GM06990 (cell line): ENCODE measurements at regions not wholly inside any gene's neighbourhood (a gene's known extent, or its start where the extent isn't known, plus 50 kb on each side); places are given as distances from the start of the nearest gene placed in this dataset.
"Not testable (repeated sequence)": the region's sequence is repeated elsewhere in the genome, so short reads cannot be mapped to it uniquely, and the experiment has no call there.

Experiments
- DNase-seq: peaks from one replicate; pipeline ENCODE4 v3.0.0-alpha.2; 2011; ENCODE audit not compliant: insufficient read length; ENCODE audit errors: extremely low read depth
- H3K27me3 ChIP-seq: replicated peaks from 2 replicates; pipeline ENCODE4 v1.6.0; 2011; ENCODE audit warnings: low read length; ENCODE audit not compliant: control insufficient read depth, insufficient read depth
- H3K36me3 ChIP-seq: 2 replicates; pipeline ENCODE4 v1.5.1; 2011; ENCODE audit warnings: low read length; ENCODE audit not compliant: control insufficient read depth, insufficient read depth
- H3K4me3 ChIP-seq: replicated peaks from 2 replicates; pipeline ENCODE4 v1.5.1; 2011; ENCODE audit warnings: low read depth, mild to moderate bottlenecking, control low read depth, low read length

DNA sequence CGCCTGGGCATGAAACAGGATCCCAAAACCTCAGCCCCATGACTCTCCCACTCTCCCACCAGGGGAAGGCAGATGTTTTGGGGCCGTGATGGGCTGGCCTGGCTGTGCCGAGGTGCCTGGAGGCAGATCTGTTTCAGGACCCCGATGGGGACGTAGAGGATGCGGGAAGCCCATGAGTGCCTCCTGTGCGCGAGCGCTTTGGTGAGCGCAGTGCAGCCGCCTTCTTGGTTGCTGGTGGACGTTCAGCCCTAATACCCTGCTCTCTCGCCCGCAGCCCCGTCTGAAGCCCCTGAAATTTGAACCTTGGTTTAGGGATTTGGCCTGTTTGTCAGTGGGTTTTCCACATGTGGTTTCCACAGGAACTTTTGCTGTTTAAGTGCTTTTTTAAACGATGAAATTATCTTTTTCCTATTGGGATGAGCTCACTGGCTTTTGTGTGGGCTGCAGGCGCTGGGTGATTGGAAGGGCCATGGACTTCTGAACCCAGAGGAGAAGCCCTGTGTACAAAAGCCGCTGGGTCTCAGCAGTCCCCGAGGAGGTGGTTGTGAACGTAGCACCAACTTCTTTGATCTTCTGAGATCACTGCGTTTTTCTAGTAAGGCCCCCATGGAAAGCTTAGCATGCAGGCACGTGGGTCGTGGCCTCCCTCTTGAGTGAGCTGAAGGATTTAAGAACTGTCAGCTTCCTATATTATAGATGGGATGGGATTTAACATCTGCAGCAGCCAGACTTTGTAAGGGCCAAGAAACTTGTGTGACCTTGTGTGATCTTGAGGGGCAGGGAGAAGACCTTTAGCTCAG, 148.9 kb upstream of the ZNF469 start:
- H3K4me3 ChIP-seq, H3K36me3 ChIP-seq, DNase-seq, H3K27me3 ChIP-seq: not testable (repeated sequence)

DNA sequence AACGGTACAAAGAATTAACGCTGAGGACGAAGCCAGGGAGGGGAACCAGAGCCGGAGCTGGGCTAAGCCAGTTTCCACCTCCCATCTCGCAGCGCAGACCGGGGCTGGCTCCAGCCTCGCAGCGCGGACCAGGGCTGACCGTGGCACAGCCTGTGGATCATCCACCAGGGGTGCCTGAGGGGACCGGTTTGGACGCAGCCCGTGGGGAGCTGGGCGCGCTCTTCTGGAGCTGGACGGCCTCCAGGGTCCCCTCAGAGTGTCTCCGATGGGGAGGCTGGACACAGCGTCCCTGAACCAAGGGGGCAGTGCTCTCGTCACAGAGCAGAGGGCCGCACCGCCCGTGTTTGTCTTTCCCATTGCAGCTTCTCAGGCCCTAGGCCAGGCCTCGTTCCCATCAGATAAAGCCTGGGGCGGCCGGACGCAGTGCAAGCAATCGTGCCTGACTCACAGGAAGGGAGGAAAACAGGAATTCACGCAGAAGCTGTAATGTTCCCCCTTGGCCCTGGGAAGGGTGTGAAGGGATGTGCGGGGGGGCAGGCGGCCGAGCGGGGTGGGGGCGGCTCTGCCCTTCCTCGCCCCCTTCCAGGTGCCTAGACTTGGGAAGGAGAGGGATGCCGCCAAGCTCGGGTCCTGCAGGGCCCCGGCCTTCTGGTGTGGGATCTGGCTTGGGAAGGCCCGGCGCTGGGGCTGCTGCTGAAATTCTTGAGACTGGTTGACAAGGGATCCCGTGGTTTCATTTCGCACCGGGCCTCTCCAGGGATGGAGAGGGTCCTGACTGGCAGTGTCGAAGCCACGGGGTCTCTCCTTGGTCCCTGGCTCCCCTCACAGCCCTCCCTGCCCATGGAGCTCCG, 148.1 kb upstream of the ZNF469 start:
- H3K27me3 ChIP-seq, H3K36me3 ChIP-seq, H3K4me3 ChIP-seq, DNase-seq: not testable (repeated sequence)

DNA sequence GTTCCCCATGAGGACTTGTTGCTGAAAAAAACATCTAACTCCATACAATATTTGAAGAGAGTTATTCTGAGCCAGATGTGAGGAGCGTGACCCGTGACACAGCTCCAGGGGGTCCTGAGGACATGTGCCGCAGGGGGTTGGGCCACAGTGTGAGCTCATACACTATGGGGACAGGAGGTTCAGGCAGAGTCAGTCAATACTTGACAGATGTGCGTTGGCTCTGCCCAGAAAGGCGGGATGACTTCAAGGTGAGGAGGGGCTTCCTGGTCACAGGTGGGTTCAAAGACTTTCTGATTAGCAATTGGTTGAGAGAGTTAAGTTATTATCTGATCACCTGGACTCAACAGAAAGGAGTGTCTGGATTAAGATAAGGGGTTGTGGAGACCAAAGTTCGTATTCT, 147.1 kb upstream of the ZNF469 start:
- not testable (repeated sequence) for H3K4me3 ChIP-seq, H3K36me3 ChIP-seq, H3K27me3 ChIP-seq, DNase-seq

DNA sequence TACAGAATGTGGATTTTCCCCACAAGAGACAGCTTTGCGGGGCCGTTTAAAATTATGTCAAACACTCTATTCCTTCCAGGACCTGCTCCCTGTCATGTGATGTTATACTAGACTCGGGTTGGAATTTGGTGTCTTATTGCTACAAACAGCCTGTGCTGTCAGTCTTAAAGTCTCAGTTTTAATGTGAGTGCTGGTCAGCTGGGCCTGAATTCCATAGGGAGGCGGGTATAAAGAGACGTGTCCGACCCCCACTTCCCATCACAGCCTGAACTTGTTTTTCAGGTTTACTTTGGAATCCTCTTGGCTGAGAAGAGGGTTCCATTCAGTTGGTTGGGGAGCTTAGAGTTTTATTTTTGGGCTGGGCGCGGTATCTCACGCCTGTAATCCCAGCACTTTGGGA, 146.5 kb upstream of the ZNF469 start:
- not testable (repeated sequence) for H3K4me3 ChIP-seq, DNase-seq, H3K36me3 ChIP-seq, H3K27me3 ChIP-seq

DNA sequence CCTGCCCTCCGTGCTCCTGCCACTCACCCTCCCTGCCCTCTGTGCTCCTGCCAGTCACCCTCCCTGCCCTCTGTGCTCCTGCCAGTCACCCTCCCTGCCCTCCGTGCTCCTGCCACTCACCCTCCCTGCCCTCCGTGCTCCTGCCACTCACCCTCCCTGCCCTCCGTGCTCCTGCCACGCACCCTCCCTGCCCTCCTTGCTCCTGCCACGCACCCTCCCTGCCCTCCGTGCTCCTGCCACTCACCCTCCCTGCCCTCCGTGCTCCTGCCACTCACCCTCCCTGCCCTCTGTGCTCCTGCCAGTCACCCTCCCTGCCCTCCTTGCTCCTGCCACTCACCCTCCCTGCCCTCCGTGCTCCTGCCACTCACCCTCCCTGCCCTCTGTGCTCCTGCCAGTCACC, 145.4 kb upstream of the ZNF469 start:
- DNase-seq, H3K27me3 ChIP-seq, H3K4me3 ChIP-seq, H3K36me3 ChIP-seq: not testable (repeated sequence)

DNA sequence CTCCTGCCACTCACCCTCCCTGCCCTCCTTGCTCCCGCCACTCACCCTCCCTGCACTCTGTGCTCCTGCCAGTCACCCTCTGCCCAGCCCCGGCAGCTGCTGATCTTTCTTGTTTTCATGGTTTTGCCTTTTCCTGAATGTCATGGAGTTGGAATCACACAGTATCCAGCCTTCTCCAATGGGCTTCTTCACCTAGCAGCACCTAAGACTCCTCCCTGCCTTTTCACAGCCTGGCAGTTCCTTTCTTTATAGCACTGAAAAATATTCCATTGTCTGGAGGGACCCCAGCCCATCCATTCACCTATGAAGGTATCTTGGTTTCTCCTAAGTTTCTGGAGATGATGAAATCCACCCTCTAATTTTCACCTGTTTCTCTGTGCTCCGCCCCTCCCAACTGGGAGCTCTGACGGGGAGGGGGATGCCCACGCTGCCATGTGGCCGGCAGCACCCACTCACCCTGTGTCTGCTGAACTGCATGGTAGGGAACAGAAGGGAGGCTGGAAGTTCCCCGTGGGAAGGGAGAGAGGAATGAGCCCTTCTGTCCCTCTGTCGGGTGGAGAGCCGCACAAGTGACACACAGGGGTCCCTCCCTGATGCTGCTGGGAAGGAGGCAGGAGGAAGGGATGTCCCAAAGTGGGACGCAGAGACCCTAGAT, 144.9 kb upstream of the ZNF469 start:
- not testable (repeated sequence) for H3K27me3 ChIP-seq, H3K36me3 ChIP-seq, H3K4me3 ChIP-seq

DNA sequence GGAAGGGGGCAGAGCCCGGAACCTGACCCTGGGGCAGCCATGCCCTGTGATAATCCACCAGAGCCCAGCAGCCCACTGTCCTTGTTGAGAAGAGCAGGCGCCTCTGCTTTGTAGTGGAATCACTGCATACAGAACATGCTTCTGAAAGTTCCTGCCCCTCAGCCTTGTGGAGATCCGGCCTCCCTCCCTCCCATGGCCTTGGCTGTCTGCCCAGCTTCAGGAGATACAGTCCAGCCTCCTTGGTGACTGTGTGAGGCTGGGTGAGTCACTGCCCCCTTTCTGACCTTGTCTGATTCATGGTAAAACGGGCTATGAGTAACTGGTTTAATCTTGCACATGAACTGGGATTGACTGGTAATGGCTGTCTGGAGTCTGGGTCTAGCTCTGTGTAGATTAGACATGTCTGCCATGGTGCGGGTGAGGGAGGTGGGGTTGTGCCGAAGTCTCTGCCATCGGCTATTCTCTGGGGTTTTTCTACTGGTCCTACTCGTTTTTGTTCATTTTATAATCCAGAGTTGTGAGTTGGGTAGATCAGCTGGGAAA, 144.0 kb upstream of the ZNF469 start:
- H3K4me3 ChIP-seq, H3K27me3 ChIP-seq, H3K36me3 ChIP-seq, DNase-seq: not testable (repeated sequence)

More for the DNA sequence above, 144.9 kb upstream of the ZNF469 start:
- DNase-seq, result not testable (repeated sequence)

DNA sequence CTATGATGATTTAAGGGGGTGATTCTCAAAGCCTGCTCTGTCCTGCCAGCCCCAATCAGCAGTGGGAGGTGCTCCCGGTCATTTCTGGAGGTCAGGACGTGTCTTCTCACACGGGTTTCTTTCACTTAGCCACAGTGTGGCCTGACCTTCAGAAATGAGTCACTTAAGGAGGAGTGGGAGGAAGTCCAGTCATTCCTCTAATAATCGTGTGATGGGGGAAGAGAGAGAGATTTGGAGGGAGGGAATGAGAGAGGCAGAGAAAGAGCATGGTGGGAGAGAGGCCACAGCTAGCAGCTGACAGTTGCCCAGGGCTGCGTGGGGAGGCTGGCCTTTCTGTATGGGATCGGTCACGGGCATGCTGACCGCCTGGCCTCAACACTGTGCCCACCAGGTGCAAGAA, 142.6 kb upstream of the ZNF469 start:
- not testable (repeated sequence) for H3K36me3 ChIP-seq, DNase-seq, H3K4me3 ChIP-seq, H3K27me3 ChIP-seq

DNA sequence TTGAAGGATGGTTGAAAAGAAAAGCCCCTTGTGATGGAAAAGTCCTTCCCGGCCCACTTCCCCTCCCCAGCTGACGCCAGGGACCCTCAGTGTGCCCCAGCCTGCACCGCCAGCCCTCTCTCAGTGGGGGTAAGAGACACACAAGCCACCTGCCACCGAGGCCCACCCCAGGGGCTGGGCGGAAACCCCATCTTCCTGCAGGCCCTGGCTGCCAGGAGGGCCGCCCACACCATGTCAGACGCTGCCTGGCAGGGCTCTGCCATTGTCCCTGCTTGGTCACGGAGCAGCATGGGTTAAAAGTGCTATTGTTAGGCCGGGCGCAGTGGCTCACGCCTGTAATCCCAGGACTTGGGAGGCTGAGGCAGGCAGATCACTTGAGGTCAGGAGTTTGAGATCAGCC, 142.0 kb upstream of the ZNF469 start:
- not testable (repeated sequence) for DNase-seq, H3K27me3 ChIP-seq, H3K36me3 ChIP-seq, H3K4me3 ChIP-seq

DNA sequence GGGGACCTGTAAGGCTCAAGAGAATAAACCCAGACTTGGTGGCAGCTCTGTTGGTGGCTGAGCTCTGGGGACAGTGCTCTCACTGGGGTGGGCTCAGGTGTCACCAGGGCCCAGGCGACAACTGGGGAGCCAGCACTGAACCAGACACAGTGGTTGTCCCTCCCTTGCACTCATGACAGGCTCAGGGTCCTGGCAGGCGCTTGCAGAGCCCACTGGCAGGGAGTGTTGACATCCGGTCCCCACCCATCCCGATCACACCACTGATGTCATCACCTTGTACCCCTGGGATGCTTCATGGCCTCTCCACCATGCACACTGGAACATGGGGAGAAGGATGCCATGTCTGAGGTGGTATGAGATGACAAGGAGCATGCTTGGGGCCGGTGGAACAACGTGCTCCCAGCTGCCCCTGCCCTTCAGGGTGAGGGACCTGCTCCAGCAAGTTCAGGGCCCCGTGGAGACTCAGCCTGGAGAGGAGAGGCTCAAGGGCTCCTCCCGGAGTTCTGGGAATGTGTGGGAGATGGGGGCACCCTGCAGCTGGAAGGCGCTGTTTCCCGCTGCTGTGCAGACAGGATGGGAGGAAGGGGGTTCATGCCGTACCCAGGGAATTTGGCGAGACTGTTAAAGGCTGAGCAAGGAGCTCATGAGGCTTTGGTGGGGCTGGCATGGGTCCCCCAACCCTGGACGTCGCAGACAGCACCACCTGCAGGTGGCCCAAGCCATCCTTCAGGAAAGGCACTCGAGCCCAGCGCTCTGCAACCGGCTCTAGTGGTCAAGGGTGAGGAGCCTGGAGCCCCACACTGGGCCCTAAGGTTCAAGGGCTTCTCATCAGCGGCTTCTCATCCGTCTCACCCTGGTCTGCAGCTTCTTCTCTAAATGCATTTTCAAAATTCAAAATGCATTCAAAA, 141.1 kb upstream of the ZNF469 start:
- not testable (repeated sequence) for DNase-seq, H3K36me3 ChIP-seq, H3K4me3 ChIP-seq, H3K27me3 ChIP-seq

DNA sequence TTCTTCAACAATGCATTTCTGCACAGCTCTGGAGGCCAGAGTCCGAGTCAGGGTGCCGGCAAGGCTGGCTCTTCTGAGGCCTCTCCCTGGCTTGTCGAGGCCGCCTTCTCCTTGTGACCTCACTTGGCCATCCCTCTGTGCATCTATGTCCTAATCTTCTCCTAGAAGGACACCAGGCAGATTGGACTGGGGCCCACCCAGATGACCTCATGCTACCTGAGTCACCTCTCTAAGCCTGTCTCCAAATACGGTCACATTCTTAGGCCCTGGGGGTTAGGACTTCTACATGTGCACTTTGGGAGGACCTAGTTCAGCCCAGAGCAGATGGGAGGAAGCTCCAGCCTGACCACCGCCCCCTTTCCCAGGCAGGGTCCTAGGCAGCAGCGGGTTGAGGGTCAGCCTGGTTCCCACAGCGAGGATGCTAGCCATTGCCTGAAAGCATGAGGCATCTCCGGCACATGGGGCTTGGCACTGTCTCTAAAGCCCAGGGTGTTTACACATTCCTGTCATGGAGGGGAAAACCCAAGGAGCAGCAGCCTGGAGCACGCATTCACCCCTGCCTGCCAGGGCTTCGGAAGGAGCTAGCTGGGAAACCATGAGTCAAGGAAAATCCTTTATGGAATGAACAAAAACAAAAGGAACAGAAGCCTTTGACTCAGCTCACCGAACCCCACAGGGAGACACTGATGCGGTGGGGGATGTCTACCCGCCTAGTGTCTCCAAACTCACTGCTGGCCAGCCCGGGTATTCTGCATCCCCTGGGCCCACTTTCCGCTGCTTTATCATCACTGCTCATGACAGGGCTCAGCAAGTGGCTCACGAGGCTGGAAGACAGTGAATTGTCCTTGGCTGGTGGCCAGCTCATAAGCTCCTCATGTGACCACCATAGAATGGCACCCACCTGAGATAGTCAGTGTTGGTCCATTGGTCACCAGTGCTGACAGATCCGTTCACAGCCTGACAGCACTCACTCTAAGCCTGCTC, 140.2 kb upstream of the ZNF469 start:
- H3K27me3 ChIP-seq, H3K36me3 ChIP-seq, H3K4me3 ChIP-seq, DNase-seq: not testable (repeated sequence)

DNA sequence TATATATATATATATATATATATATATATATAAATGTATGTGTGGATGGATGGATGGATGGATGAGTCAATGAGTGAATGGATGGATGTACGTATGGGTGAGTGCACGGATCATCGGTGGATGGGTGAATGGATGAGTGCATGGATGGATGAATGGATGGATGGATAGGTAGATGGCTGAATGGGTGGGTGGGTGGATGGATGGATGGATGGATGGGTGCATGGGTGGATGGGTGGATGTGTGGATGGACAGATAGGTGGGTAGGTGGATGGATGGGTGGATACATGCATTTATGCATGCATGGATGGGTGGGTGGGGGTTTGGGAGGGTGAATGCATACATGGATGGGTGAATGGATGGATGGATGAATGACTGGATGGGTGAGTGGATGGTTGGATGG, 138.8 kb upstream of the ZNF469 start:
- not testable (repeated sequence) for H3K27me3 ChIP-seq, DNase-seq, H3K36me3 ChIP-seq, H3K4me3 ChIP-seq
